ENCODE measurements at regions not wholly inside any gene's neighbourhood (a gene's known extent, or its start where the extent isn't known, plus 50 kb on each side); places are given as distances from the start of the nearest gene placed in this dataset.
"Not testable (repeated sequence)": the region's sequence is repeated elsewhere in the genome, so short reads cannot be mapped to it uniquely, and the experiment has no call there.

GRCh38 chr2:147416099-147416498 lies 428.7 kb upstream of the ACVR2A start:
- no CpG with 5 or more reads among the region's 4 CpGs for WGBS (ENCODE audit: extremely low coverage, insufficient read length, low lambda C conversion rate)
- no peak for DNase-seq

GRCh38 chr2:147414656-147415055 lies 430.2 kb upstream of the ACVR2A start:
- not testable (repeated sequence) for H3K27me3 ChIP-seq (ENCODE audit: insufficient read depth, low read length); H3K79me2 ChIP-seq (ENCODE audit: insufficient read depth, low read length); H3K36me3 Mint-ChIP-seq (ENCODE audit: insufficient read depth in 1 of 3, low read depth in 3 of 3); H2BK20ac ChIP-seq (ENCODE audit: low read depth, low read length, poor library complexity, severe bottlenecking); H3K56ac ChIP-seq (ENCODE audit: insufficient read length, low read depth, low read length); H3K4ac ChIP-seq (ENCODE audit: low read depth, low read length); H3K18ac ChIP-seq (ENCODE audit: insufficient read length, low read depth, low read length); H3K27me3 Mint-ChIP-seq (ENCODE audit: low read depth); H3K14ac ChIP-seq (ENCODE audit: insufficient read depth, low read length); DNase-seq; H3K4me2 ChIP-seq (ENCODE audit: insufficient read depth, insufficient read length, low read length); H3K27ac Mint-ChIP-seq; H4K8ac ChIP-seq (replicated peaks; ENCODE audit: insufficient read length, low read depth, low read length); H2BK120ac ChIP-seq (ENCODE audit: low read depth, low read length, poor library complexity, severe bottlenecking); H3K4me1 ChIP-seq (ENCODE audit: insufficient read depth, low read length); H4K20me1 ChIP-seq (ENCODE audit: control insufficient read depth, insufficient read depth, insufficient read length); H2BK5ac ChIP-seq (ENCODE audit: insufficient read length, low read length); H3K27ac ChIP-seq (ENCODE audit: insufficient read length, low read depth, low read length); H2BK15ac ChIP-seq (ENCODE audit: low read depth, low read length); H3K23ac ChIP-seq (ENCODE audit: insufficient read length, low read depth, low read length); H3K79me1 ChIP-seq (ENCODE audit: insufficient read depth, low read depth, low read length, poor library complexity, severe bottlenecking); H2AFZ ChIP-seq (ENCODE audit: low read length); H4K5ac ChIP-seq (ENCODE audit: insufficient read length, low read depth, low read length); H4K91ac ChIP-seq (ENCODE audit: insufficient read length, low read depth, low read length); H3K23me2 ChIP-seq (ENCODE audit: insufficient read length, low read depth, low read length, poor library complexity, severe bottlenecking); H3T11ph ChIP-seq (ENCODE audit: low read length); H3K4me3 Mint-ChIP-seq; H3K9me3 ChIP-seq (ENCODE audit: control insufficient read depth, low read depth, low read length); H2BK12ac ChIP-seq (ENCODE audit: insufficient read length, low read depth, low read length); H3K4me1 Mint-ChIP-seq; H3K9ac ChIP-seq (ENCODE audit: extremely low read depth, insufficient read length, low read length); H2AK5ac ChIP-seq (ENCODE audit: insufficient read length, low read length)
- WGBS (ENCODE audit: extremely low coverage, insufficient read length, low lambda C conversion rate): no CpG with 5 or more reads among the region's 1 CpG
- H3K9me3 Mint-ChIP-seq: peaks cover 8 to 14% of the 10 kb centered on the region in 2 experiments; a peak in 4 of 5 replicates

More at GRCh38 chr2:147416099-147416498, 428.7 kb upstream of the ACVR2A start:
- Histone ChIP-seq H3K9me3 (ENCODE audit: control insufficient read depth, low read depth, low read length) (no peaks in the 10 kb centered on the region), H3T11ph (ENCODE audit: low read length) (no peak overlapping the region), H3K27me3 (ENCODE audit: insufficient read depth, low read length) (no peaks in the 10 kb centered on the region), H2BK12ac (ENCODE audit: insufficient read length, low read depth, low read length) (no peak overlapping the region), H4K5ac (ENCODE audit: insufficient read length, low read depth, low read length) (no peak overlapping the region), H3K23ac (ENCODE audit: insufficient read length, low read depth, low read length) (no peak overlapping the region), H2BK5ac (ENCODE audit: insufficient read length, low read length) (no peak overlapping the region), H2AFZ (ENCODE audit: low read length) (no peak overlapping the region), H3K23me2 (ENCODE audit: insufficient read length, low read depth, low read length, poor library complexity, severe bottlenecking) (no peaks in the 10 kb centered on the region), H3K79me2 (ENCODE audit: insufficient read depth, low read length) (no peaks in the 10 kb centered on the region), H4K91ac (ENCODE audit: insufficient read length, low read depth, low read length) (no peak overlapping the region), H3K27ac (ENCODE audit: insufficient read length, low read depth, low read length) (no peak overlapping the region), H3K18ac (ENCODE audit: insufficient read length, low read depth, low read length) (no peak overlapping the region), H2BK120ac (ENCODE audit: low read depth, low read length, poor library complexity, severe bottlenecking) (no peak overlapping the region), H3K4me2 (ENCODE audit: insufficient read depth, insufficient read length, low read length) (no peak overlapping the region), H2BK15ac (ENCODE audit: low read depth, low read length) (no peak overlapping the region), H2AK5ac (ENCODE audit: insufficient read length, low read length) (no peak overlapping the region), H2BK20ac (ENCODE audit: low read depth, low read length, poor library complexity, severe bottlenecking) (no peak overlapping the region), H3K9ac (ENCODE audit: extremely low read depth, insufficient read length, low read length) (no peak overlapping the region), H3K4me1 (ENCODE audit: insufficient read depth, low read length) (no peaks in the 10 kb centered on the region; the same call in 1 of the 2 replicates), H3K79me1 (ENCODE audit: insufficient read depth, low read depth, low read length, poor library complexity, severe bottlenecking) (no peaks in the 10 kb centered on the region), H4K8ac (replicated peaks; ENCODE audit: insufficient read length, low read depth, low read length) (no peak overlapping the region), H3K4ac (ENCODE audit: low read depth, low read length) (no peak overlapping the region), H4K20me1 (ENCODE audit: control insufficient read depth, insufficient read depth, insufficient read length) (no peaks in the 10 kb centered on the region), H3K56ac (ENCODE audit: insufficient read length, low read depth, low read length) (no peak overlapping the region), H3K14ac (ENCODE audit: insufficient read depth, low read length) (no peak overlapping the region)
- Mint-ChIP-seq H3K36me3 (ENCODE audit: insufficient read depth in 1 of 3, low read depth in 3 of 3) (peaks cover 0 to 2% (median 0%) of the 10 kb centered on the region in 3 experiments; a peak in 2 of 7 replicates), H3K27ac (no peak overlapping the region), H3K9me3 (peaks cover 4% of the 10 kb centered on the region in 2 experiments; a peak in 4 of 5 replicates), H3K27me3 (ENCODE audit: low read depth) (no peaks in the 10 kb centered on the region), H3K4me3 (no peak overlapping the region), H3K4me1 (no peaks in the 10 kb centered on the region)
- TF ChIP-seq, protein P1, sequence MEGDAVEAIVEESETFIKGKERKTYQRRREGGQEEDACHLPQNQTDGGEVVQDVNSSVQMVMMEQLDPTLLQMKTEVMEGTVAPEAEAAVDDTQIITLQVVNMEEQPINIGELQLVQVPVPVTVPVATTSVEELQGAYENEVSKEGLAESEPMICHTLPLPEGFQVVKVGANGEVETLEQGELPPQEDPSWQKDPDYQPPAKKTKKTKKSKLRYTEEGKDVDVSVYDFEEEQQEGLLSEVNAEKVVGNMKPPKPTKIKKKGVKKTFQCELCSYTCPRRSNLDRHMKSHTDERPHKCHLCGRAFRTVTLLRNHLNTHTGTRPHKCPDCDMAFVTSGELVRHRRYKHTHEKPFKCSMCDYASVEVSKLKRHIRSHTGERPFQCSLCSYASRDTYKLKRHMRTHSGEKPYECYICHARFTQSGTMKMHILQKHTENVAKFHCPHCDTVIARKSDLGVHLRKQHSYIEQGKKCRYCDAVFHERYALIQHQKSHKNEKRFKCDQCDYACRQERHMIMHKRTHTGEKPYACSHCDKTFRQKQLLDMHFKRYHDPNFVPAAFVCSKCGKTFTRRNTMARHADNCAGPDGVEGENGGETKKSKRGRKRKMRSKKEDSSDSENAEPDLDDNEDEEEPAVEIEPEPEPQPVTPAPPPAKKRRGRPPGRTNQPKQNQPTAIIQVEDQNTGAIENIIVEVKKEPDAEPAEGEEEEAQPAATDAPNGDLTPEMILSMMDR (conservative IDR thresholded peaks at IDR 0.05): no peak
